CD4-positive, alpha-beta T cell treated with Interleukin-21 for 1 hour (primary cell): ENCODE measurements at regions not wholly inside any gene's neighbourhood (a gene's known extent, or its start where the extent isn't known, plus 50 kb on each side); places are given as distances from the start of the nearest gene placed in this dataset.
"Not testable (repeated sequence)": the region's sequence is repeated elsewhere in the genome, so short reads cannot be mapped to it uniquely, and the experiment has no call there.

Experiments used
- DNase-seq: peaks from one replicate; pipeline ENCODE4 v3.0.0-alpha.2; 2020

GRCh38 chr9:64016246-64016645 is 1268.8 kb downstream of the FOXD4L5 start:
- not testable (repeated sequence) for DNase-seq

- DNase-seq = no peak
These were observed 1269.9 kb downstream of the FOXD4L5 start for GRCh38 chr9:64015136-64015535.

GRCh38 chr9:64014386-64015091 is 1270.5 kb downstream of the FOXD4L5 start:
- DNase-seq = not testable (repeated sequence)

GRCh38 chr9:64013122-64013521 is 1271.9 kb downstream of the FOXD4L5 start:
- DNase-seq = not testable (repeated sequence)

DNA sequence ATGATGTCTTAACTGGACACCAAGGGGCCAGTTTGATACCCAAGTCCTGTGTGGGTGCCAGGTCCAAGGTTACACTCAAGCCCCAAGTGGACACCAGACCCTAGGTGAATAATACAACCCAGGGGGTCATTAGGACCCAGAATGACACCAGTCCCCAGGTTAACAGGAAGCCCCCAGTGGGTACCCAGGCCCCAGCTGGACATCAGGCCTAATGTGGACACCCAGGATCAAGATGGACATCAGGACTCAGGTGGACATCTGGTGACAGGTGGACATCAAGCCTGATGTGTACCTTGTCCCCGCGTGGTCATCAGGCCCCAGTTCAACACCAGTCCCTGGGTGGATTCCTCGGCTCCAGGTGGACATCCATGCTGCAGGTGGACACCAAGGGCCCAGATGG is 1273.0 kb downstream of the FOXD4L5 start:
- DNase-seq = not testable (repeated sequence)

GRCh38 chr9:63979741-63980140 is 1305.3 kb downstream of the FOXD4L5 start:
- not testable (repeated sequence) for DNase-seq
